Retinal pigment epithelial cell (primary cell): ENCODE measurements at regions not wholly inside any gene's neighbourhood (a gene's known extent, or its start where the extent isn't known, plus 50 kb on each side); places are given as distances from the start of the nearest gene placed in this dataset.

Source experiments
- DNase-seq: peaks from one replicate; pipeline ENCODE4 v3.0.0-alpha.2; 2010; ENCODE audit warnings: low read depth
- H3K4me3 ChIP-seq: 2 replicates; pipeline ENCODE4 v1.5.1; 2011; ENCODE audit warnings: mild to moderate bottlenecking, low read length, control low read depth, moderate library complexity
- TF ChIP-seq, protein P1 (sequence below): conservative IDR thresholded peaks from 2 replicates; pipeline ENCODE4 v1.5.1; 2011; ENCODE audit warnings: low read depth, low read length, control low read depth, inconsistent platforms

DNA sequence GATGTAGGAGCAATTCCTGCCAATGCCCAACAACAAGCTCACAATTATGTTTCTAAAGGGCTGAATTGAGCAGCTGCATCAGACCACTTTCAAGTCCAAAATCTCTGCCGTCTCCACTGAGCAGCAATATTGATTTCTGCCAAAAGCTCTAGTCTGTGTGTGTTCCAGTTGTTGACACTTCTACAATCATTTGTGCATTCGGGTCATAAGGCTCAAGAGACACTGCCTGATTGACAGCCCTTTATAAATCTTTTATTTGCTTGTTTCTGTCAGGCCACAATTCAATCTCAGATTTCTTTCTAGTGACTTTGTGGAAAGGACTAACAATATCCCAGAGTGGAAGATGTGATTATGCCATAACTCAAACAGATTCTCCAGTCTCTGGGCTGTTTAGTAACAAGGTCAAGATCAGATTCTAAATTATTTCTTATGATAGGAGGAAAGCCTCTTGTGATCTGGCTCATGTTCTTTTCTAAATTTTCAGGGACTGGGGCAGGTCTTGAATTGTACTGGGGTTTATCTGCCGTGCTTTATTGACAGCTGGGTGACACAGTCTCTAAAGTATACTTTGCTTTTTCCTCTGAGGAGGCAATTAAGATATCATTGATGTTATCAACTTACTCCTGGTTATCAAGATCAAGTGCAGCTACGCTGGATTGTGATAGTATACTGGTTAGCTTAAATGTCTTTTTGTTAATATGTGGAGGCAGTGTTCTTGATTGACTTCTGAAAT lies 377.1 kb downstream of the CNTNAP4 start:
- DNase-seq = no peak
- H3K4me3 ChIP-seq = no peak overlapping the region
- TF ChIP-seq, protein P1, sequence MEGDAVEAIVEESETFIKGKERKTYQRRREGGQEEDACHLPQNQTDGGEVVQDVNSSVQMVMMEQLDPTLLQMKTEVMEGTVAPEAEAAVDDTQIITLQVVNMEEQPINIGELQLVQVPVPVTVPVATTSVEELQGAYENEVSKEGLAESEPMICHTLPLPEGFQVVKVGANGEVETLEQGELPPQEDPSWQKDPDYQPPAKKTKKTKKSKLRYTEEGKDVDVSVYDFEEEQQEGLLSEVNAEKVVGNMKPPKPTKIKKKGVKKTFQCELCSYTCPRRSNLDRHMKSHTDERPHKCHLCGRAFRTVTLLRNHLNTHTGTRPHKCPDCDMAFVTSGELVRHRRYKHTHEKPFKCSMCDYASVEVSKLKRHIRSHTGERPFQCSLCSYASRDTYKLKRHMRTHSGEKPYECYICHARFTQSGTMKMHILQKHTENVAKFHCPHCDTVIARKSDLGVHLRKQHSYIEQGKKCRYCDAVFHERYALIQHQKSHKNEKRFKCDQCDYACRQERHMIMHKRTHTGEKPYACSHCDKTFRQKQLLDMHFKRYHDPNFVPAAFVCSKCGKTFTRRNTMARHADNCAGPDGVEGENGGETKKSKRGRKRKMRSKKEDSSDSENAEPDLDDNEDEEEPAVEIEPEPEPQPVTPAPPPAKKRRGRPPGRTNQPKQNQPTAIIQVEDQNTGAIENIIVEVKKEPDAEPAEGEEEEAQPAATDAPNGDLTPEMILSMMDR = no peak

DNA sequence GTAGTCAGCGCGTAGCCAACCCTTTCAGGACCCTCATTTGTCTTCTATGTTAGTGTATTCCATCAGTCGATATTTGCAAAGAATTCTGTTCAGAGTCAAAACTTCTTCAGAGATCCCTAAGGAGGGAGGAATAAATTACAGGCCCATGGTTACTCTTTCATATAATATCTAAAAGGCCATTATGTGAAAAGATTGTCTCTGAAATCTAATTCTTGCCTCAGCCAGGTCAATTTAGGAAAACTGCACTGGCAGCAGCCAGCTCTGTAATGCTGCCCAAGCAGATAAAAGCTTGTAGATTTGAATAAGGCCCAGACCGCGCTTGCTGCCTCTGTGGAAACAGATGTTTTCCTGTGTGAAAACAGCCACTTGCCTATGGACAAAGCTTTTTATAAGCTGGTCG lies 379.8 kb downstream of the CNTNAP4 start:
- H3K4me3 ChIP-seq = no peak overlapping the region
- no peak for DNase-seq
- TF ChIP-seq, protein P1 = no peak

DNA sequence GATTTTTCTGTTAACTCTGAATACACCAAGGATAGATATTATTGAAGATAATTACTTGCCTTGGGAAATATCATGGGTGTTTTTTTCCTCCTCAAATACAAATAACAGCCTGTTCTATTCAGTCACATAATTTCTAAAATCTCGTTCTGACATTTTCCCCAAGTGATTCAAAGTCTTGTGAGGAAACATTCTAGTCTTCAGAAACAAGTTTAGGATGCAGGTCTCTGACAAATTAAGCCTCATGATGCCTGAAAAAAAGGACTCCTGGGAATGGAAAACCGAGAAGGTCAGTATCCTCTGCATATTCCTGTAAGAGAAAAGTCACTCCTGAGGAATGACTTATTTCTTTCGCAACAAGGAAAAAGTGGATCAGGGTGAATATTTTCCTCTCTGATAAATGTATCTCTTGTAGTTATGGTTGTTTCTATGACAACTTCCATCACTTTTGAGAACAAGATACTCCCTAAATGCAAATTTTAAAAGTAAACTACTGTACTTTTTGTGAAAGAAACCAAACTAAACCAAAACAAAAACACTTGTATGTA lies 384.6 kb downstream of the CNTNAP4 start:
- no peak for DNase-seq
- no peak overlapping the region for H3K4me3 ChIP-seq
- TF ChIP-seq, protein P1 = no peak

DNA sequence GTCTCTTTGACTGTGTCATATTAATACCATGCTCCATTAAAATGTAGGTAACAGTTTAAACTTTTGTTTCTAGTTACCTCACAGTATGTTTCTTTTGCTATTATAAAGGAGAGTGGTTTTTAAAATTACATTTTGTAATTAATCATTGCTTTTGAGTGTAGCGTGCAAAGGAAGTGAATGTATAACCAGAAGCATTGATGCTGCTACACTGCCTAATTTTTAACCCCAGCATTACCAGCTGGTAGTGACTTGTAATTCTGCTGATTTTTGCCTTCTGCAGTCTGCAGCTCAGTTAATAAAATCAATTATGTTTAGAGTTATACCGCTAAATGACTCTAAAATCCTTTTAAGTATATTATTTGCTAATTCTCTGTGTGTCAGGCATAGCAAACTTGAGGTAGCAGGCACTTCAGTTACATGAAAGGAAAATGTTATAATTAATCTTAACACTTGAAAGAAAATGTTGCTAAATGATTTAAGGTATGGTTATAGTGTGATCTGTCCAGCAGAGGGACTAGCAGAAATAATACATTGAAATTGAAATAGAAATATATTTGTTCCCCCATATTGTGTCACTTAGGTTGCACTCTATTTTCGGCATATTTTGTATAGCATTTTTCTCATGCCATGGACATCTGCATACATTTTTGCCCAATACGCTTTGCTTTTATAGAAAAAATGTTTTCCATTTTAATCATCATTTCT lies 388.5 kb downstream of the CNTNAP4 start:
- no peak overlapping the region for H3K4me3 ChIP-seq
- TF ChIP-seq, protein P1 = peak; percentile 15
- DNase-seq = no peak

DNA sequence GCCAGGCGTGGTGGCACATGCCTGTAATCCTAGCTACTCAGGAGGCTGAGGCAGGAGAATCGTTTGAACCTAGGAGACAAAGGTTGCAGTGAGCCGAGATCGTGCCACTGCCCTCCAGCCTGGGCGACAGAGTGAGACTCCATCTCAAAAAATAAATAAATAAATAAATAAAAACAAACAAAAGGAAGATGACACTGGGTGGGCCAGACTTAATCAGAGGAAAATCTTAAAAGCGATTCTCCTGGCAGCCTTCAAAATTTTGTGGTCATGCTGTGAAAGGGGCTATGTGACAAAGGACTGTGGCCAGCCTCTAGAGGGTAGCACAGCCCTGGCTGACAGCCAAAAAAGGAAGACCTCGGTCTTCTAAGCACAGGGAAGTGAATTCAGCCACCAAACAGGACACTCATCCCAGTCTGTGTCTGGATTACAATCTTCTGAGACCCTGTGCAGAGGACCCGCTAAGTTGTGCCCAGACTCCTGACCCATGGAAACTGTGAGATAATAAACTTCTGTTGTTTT lies 391.1 kb downstream of the CNTNAP4 start:
- no peak overlapping the region for H3K4me3 ChIP-seq
- TF ChIP-seq, protein P1 = no peak
- no peak for DNase-seq

DNA sequence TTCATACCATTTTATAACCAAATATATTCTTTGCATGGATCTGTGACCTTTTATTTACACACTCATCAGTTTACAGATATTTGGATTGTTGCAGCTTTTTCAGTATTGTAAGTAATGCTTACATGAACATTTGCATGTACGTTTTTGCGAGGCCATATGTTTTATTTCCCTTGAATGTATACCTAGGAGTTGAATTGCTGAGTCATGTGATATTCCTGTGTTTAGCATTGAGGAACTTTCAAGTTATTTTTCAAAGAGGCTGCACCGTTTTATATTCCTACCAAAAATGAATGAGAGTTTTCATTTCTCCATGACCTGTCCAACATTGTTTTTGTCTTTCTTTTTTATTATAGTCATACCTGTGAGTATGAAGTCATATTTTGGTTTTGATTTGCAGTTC lies 392.1 kb downstream of the CNTNAP4 start:
- TF ChIP-seq, protein P1 = no peak
- no peak overlapping the region for H3K4me3 ChIP-seq
- no peak for DNase-seq
